ENCODE measurements at regions not wholly inside any gene's neighbourhood (a gene's known extent, or its start where the extent isn't known, plus 50 kb on each side); places are given as distances from the start of the nearest gene placed in this dataset.

- Histone ChIP-seq H3K27me3 (replicated peaks in 1 of 4; ENCODE audit: control insufficient read depth in 3 of 4, extremely low read depth in 1 of 4, insufficient read depth in 3 of 4, low read length in 3 of 4) (no peaks in the 10 kb centered on the region), H3K4me1 (replicated peaks in 1 of 4; ENCODE audit: control insufficient read depth in 3 of 4, insufficient read depth in 4 of 4, low read length in 3 of 4) (no peaks in the 10 kb centered on the region), H3K4ac (replicated peaks; ENCODE audit: insufficient read length, low read depth, low read length) (no peak overlapping the region), H2BK15ac (ENCODE audit: low read length) (no peak overlapping the region), H2BK20ac (ENCODE audit: low read length) (no peak overlapping the region), H2AFZ (ENCODE audit: low read length) (no peak overlapping the region), H3K14ac (ENCODE audit: insufficient read length) (no peak overlapping the region), H2BK5ac (ENCODE audit: low read depth, low read length) (no peak overlapping the region), H3K4me2 (ENCODE audit: insufficient read depth in 1 of 2, low read depth in 2 of 2, low read length in 2 of 2) (no peak overlapping the region), H3K23me2 (ENCODE audit: low read depth, low read length) (no peaks in the 10 kb centered on the region), H2AK5ac (ENCODE audit: low read depth, low read length) (no peak overlapping the region), H3K79me1 (ENCODE audit: low read depth, low read length) (no peaks in the 10 kb centered on the region), H3K4me3 (ENCODE audit: extremely low read depth in 1 of 4, insufficient read depth in 2 of 4, low read depth in 3 of 4, low read length in 4 of 4) (no peak overlapping the region), H3K27ac (ENCODE audit: low read depth, low read length) (no peak overlapping the region), H3K23ac (ENCODE audit: insufficient read length) (no peak overlapping the region), H3K18ac (ENCODE audit: extremely low read depth, low read length) (no peak overlapping the region), H2BK120ac (replicated peaks; ENCODE audit: low read depth, low read length) (no peak overlapping the region), H3K9ac (replicated peaks in 1 of 4; ENCODE audit: extremely low read depth in 1 of 4, low read depth in 3 of 4, low read length in 3 of 4) (no peak overlapping the region), H4K91ac (replicated peaks; ENCODE audit: insufficient read length, low read length) (no peak overlapping the region), H4K5ac (ENCODE audit: insufficient read length, low read depth, low read length) (no peak overlapping the region), H3K36me3 (ENCODE audit: control insufficient read depth in 2 of 4, insufficient read depth in 4 of 4, low read length in 3 of 4) (no peaks in the 10 kb centered on the region), H4K20me1 (replicated peaks in 1 of 2; ENCODE audit: control insufficient read depth in 1 of 2, insufficient read depth in 2 of 2, low read length in 2 of 2) (no peaks in the 10 kb centered on the region), H3K56ac (replicated peaks; ENCODE audit: insufficient read length, low read depth, low read length) (no peak overlapping the region), H3K9me3 (ENCODE audit: insufficient read depth in 2 of 2, low read depth in 1 of 2, low read length in 1 of 2) (peaks cover 56 to 66% of the 10 kb centered on the region in 2 experiments), H4K8ac (ENCODE audit: extremely low read depth, insufficient read depth, low read length) (no peak overlapping the region), H3K79me2 (ENCODE audit: control insufficient read depth in 1 of 2, insufficient read depth in 2 of 2, low read length in 2 of 2) (no peaks in the 10 kb centered on the region), H2BK12ac (ENCODE audit: low read depth, low read length) (no peak overlapping the region)
- ChIA-PET CTCF (ENCODE audit: partially characterized antibody) (no interaction called here), POLR2A (ENCODE audit: partially characterized antibody) (no interaction called here)
- DNase-seq (ENCODE audit: low read depth in 1 of 2, low spot score in 2 of 2) (no peak), FAIRE-seq (no peak)
- 82% methylated on average over 3 of the region's 4 CpGs; no CpG with 5 or more reads in 1 of the 2 experiments for WGBS, 2 experiments (ENCODE audit: extremely low coverage in 1 of 2, insufficient coverage in 1 of 2, insufficient read length in 1 of 2, insufficient replicate concordance in 2 of 2, low coverage in 1 of 2, low lambda C conversion rate in 2 of 2, missing lambda C conversion rate in 1 of 2)
- TF ChIP-seq NRF1 (IDR thresholded peaks at IDR 0.05; ENCODE audit: low read depth, low read length), result no peak
- TF ChIP-seq TBP (IDR thresholded peaks at IDR 0.05; ENCODE audit: low read depth, low read length), result no peak
- no peak for TF ChIP-seq SRF (IDR thresholded peaks at IDR 0.05; ENCODE audit: low read depth, low read length)
- TF ChIP-seq TAF7 (optimal IDR thresholded peaks at IDR 0.05; ENCODE audit: borderline replicate concordance, low read depth, low read length), result no peak
Observed at GRCh38 chr17:21542991-21543390, 149.3 kb upstream of the KCNJ18 start.
